PC-9 (cell line): ENCODE measurements at regions not wholly inside any gene's neighbourhood (a gene's known extent, or its start where the extent isn't known, plus 50 kb on each side); places are given as distances from the start of the nearest gene placed in this dataset.

ENCODE experiments used
- CTCF ChIP-seq: fragments of 200-600 bp; sonication (generic); conservative IDR thresholded peaks from 2 replicates; pipeline ENCODE4 v1.6.1; 2017; ENCODE audit warnings: mixed run types, antibody characterized with exemption, mild to moderate bottlenecking, moderate library complexity
- EZH2 ChIP-seq: fragments of 200-600 bp; sonication (generic); IDR thresholded peaks from 2 replicates; pipeline ENCODE4 v1.8.0; 2017; ENCODE audit warnings: antibody characterized with exemption, low read depth

- TF ChIP-seq CTCF, result no peak
- no peak for TF ChIP-seq EZH2
Measured at GRCh38 chr10:28365840-28366239, 63.0 kb upstream of the MPP7 start.
